HUES6 (cell line): ENCODE measurements at regions not wholly inside any gene's neighbourhood (a gene's known extent, or its start where the extent isn't known, plus 50 kb on each side); places are given as distances from the start of the nearest gene placed in this dataset.

Experiments
- H3K27ac ChIP-seq: 2 replicates; pipeline ENCODE4 v1.7.0; 2013; ENCODE audit warnings: low read depth, mild to moderate bottlenecking, low read length, inconsistent platforms
- H3K27me3 ChIP-seq: 2 replicates; pipeline ENCODE4 v1.6.1; 2013; ENCODE audit warnings: low read length; ENCODE audit not compliant: control insufficient read depth, insufficient read depth
- H3K36me3 ChIP-seq: 2 replicates; pipeline ENCODE4 v1.6.1; 2013; ENCODE audit warnings: low read length; ENCODE audit not compliant: control insufficient read depth, insufficient read depth
- H3K4me1 ChIP-seq: 2 replicates; pipeline ENCODE4 v1.6.1; 2013; ENCODE audit warnings: low read length; ENCODE audit not compliant: control insufficient read depth, insufficient read depth
- H3K4me3 ChIP-seq: 2 replicates; pipeline ENCODE4 v1.5.1; 2013; ENCODE audit warnings: low read depth, low read length
- H3K9ac ChIP-seq: one replicate; pipeline ENCODE4 v1.6.1; 2013; ENCODE audit warnings: mild to moderate bottlenecking, low read length
- H3K9me3 ChIP-seq: 2 replicates; pipeline ENCODE4 v1.6.1; 2013; ENCODE audit warnings: low read depth, low read length; ENCODE audit not compliant: control insufficient read depth, insufficient read depth

DNA sequence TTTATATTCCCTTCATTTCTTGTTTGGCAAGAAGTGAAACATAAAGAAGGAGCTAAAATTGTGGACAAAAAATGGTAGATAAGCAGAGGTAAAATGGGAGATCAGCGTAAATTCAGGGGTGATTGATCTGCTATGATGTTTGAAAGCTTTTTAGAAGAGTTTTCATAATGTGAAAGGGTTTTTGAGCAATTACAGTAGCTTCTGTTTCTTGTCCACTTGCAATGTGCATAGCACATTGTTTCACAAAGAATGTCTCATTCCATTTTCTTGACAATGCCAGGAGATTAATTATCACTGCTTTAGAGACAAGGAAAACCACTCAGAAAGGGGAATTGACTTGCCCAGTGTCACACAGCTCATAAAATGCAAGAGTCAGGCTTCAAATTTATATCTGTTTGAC is 65.9 kb upstream of the PLPPR4 start:
- Histone ChIP-seq H3K27me3 (no peaks in the 10 kb centered on the region), H3K9me3 (no peaks in the 10 kb centered on the region), H3K27ac (no peak overlapping the region), H3K4me1 (no peaks in the 10 kb centered on the region), H3K36me3 (no peaks in the 10 kb centered on the region), H3K9ac (no peak overlapping the region), H3K4me3 (no peak overlapping the region)

DNA sequence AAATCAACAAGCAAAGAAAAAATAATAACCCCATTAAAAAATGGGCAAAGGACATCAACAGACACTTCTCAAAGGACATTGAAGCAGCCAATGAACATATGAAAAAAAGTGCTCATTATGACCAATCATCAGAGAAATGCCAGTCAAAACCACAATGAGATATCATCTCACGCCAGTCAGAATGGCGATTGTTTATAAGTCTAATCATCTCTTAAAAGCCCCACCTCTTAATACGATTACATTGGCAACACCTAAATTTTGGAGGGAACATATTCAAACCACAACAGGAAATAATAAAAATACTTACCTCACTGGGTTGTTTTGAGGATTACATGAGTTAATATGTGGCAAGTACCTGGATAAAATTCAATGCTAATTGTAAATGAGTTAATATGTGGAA is 57.1 kb upstream of the PLPPR4 start:
- Histone ChIP-seq H3K36me3 (no peaks in the 10 kb centered on the region), H3K4me1 (no peaks in the 10 kb centered on the region), H3K27me3 (no peaks in the 10 kb centered on the region), H3K27ac (no peak overlapping the region), H3K9ac (no peak overlapping the region), H3K9me3 (no peaks in the 10 kb centered on the region), H3K4me3 (no peak overlapping the region)
